GM18505 (cell line): ENCODE measurements at regions not wholly inside any gene's neighbourhood (a gene's known extent, or its start where the extent isn't known, plus 50 kb on each side); places are given as distances from the start of the nearest gene placed in this dataset.

ENCODE experiments used
- ATAC-seq: cut with Tn5 transposase; IDR thresholded peaks from one replicate; pipeline ENCODE4 v1.9.1; 2021; ENCODE audit not compliant: unreplicated experiment
- POLR2A ChIP-seq: IDR thresholded peaks from 4 replicates; pipeline ENCODE4 v1.6.1; 2011; ENCODE audit warnings: borderline replicate concordance; ENCODE audit not compliant: insufficient read depth, insufficient read length; ENCODE audit errors: extremely low read depth

GRCh38 chr6:37097335-37097734, 72.6 kb upstream of the PIM1 start:
- no peak for TF ChIP-seq POLR2A
- ATAC-seq = no peak

GRCh38 chr6:37099442-37099841, 70.5 kb upstream of the PIM1 start:
- no peak for TF ChIP-seq POLR2A
- ATAC-seq = no peak

- no peak for ATAC-seq
- TF ChIP-seq POLR2A = no peak
Measured at GRCh38 chr6:37100745-37101144, 69.2 kb upstream of the PIM1 start.

DNA sequence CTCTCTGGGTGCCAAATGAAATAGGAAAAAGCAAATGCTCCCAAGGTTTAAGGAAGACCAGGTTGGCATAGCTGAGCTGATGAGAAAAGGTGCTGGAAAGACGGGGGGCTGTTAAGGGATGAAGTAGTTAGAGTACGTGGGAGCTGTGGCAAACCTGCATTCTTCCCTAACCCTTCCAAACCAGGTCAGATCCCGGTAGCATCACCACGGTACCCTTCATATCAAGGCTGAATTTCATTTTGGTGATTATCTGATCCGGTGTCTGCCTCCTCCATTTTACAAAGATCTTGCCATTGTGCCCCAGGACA, 68.0 kb upstream of the PIM1 start:
- peak; percentile 7 for ATAC-seq
- no peak for TF ChIP-seq POLR2A

GRCh38 chr6:37102299-37103168, 67.4 kb upstream of the PIM1 start:
- TF ChIP-seq POLR2A = peak; percentile 44
- ATAC-seq = peak; percentile 73

DNA sequence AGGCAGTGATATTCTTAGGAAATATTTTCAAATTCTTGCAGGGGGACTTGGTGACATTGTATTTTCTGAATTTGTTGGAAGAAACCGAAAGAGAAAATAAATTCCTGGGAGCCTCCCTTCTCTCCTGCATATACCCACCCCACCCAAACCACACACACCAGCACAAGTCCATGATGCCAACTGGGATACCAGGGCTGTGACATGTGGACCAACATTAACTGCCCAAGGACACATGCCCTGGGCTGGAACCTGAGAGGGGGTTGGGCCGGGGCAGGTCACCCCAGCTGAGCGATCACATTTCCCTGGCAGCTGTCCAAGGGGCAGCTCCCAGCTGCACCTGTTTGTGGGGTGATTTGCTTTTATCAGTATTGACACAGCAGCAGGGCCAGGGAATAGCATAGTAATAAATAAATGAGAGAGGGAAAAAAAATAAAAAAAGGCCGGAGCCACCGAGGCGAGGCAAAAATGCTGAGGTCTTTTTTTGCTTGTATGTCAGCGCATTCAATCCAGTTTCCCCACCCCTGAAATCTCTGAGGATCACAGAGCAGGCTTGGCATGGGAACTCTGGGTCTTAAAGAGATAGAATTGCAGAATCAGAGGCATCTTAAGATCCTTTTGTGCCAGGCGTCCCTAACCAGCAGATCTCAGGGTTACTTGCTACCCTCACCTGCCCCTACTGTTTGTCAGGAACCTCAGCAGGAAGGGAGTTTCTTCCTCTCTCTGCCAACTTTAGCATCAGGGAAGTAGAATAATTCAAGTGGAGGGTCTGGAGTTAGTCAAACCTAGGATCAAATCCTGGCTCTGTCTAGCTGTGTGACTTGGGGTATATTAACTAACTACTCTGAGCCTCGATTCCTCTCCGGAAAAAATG, 66.5 kb upstream of the PIM1 start:
- no peak for ATAC-seq
- no peak for TF ChIP-seq POLR2A

DNA sequence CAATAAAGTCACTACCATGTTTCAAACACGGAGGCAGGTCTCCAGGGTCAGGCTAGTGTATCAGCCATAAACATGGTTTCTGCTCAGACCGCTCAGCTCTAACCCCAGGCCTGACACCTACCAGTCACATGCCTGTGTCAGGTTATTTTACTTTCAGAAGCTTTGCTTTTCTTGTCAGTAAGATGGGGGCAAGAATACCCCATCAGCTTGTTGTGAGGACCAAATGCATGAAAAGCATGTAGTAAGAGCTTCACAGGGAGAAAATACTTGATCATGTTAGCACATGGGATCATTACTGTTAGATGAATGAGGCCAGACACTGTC, 65.2 kb upstream of the PIM1 start:
- no peak for ATAC-seq
- no peak for TF ChIP-seq POLR2A

GRCh38 chr6:37105148-37106050, 64.6 kb upstream of the PIM1 start:
- no peak for ATAC-seq
- no peak for TF ChIP-seq POLR2A

- no peak for TF ChIP-seq POLR2A
- no peak for ATAC-seq
Measured at GRCh38 chr6:37106051-37106363, 63.9 kb upstream of the PIM1 start.

GRCh38 chr6:37106554-37106953, 63.4 kb upstream of the PIM1 start:
- no peak for ATAC-seq
- no peak for TF ChIP-seq POLR2A

DNA sequence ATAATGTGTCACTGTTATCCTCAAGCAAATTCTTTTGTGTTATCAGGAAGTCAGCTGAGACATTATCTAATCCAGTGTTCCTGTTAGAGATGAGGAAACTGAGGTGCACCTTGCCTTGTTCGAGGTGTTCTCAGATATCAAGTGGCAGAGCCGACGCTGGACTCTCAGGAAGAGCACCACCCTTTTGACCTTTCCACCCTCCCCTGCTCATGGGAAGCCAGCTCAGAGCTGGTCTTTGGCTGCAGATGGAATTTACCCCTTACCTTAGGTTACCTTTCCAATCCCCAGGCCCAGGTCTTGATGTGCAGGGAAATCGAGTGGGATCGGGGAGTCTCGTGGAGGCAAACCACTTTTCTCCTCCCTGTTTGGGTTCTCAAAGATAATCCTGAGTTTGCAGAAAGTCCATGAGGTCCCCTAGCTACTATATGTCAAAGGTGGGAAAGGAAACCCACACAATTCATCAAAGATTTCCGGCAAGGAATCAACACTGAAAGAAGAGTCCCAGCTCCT, 62.9 kb upstream of the PIM1 start:
- TF ChIP-seq POLR2A = no peak
- no peak for ATAC-seq

GRCh38 chr6:37109714-37110499, 60.0 kb upstream of the PIM1 start:
- no peak for ATAC-seq
- no peak for TF ChIP-seq POLR2A
